Sigmoid colon (tissue), 4 donors: ENCODE measurements at regions not wholly inside any gene's neighbourhood (a gene's known extent, or its start where the extent isn't known, plus 50 kb on each side); places are given as distances from the start of the nearest gene placed in this dataset.

Experiments
- CTCF ChIP-seq, 4 experiments: fragments of 450-650 bp in 3 of 4; fragments of 200-600 bp in 1 of 4; IDR thresholded peaks; one replicate each; pipeline ENCODE4 v1.5.1; 2016 to 2019; ENCODE audit warnings: antibody characterized with exemption in 4 of 4, mild to moderate bottlenecking in 3 of 4, moderate library complexity in 2 of 4
- EP300 ChIP-seq, 4 donors: sonication (generic); formaldehyde crosslinking; IDR thresholded peaks; one replicate each; pipeline ENCODE4 v1.6.1; 2017; ENCODE audit warnings: antibody characterized with exemption in 4 of 4
- POLR2A ChIP-seq, 2 donors: fragments of 450-650 bp; IDR thresholded peaks; one replicate each; pipeline ENCODE4 v1.6.1; 2016; ENCODE audit warnings: antibody characterized with exemption in 2 of 2, mild to moderate bottlenecking in 2 of 2, moderate library complexity in 2 of 2
- POLR2AphosphoS5 ChIP-seq, 4 donors: sonication (generic); formaldehyde crosslinking; IDR thresholded peaks; one replicate each; pipeline ENCODE4 v1.6.1; 2017; ENCODE audit warnings: antibody characterized with exemption in 4 of 4

- TF ChIP-seq CTCF (IDR thresholded peaks at IDR 0.05) = no peak
- no peak for TF ChIP-seq POLR2AphosphoS5 (IDR thresholded peaks at IDR 0.05)
- TF ChIP-seq POLR2A (IDR thresholded peaks at IDR 0.05) = no peak
- TF ChIP-seq EP300 (IDR thresholded peaks at IDR 0.05) = no peak
Observed at GRCh38 chr13:107091861-107092260, 523.9 kb upstream of the ARGLU1 start.
